Eye (tissue), 1 donor: ENCODE measurements at regions not wholly inside any gene's neighbourhood (a gene's known extent, or its start where the extent isn't known, plus 50 kb on each side); places are given as distances from the start of the nearest gene placed in this dataset.
A peak's percentile ranks its signal among the peaks of the same experiment; 100 is the strongest.

Source experiments
- DNase-seq: peaks from one replicate; pipeline ENCODE4 v3.0.0-alpha.2; 2015

- no peak for DNase-seq
Measured at GRCh38 chr5:60370508-60370907, 329.5 kb downstream of the DEPDC1B start.

GRCh38 chr5:60369391-60369790 lies 330.6 kb downstream of the DEPDC1B start:
- DNase-seq, result no peak

GRCh38 chr5:60368100-60368499 lies 331.9 kb downstream of the DEPDC1B start:
- no peak for DNase-seq

- no peak for DNase-seq
Measured at GRCh38 chr5:60366489-60366888, 333.5 kb downstream of the DEPDC1B start.

GRCh38 chr5:60365001-60365400 lies 335.0 kb downstream of the DEPDC1B start:
- no peak for DNase-seq

- DNase-seq, result no peak
Measured at GRCh38 chr5:60362158-60362557, 337.8 kb downstream of the DEPDC1B start.

GRCh38 chr5:60360355-60360754 lies 339.6 kb downstream of the DEPDC1B start:
- no peak for DNase-seq

GRCh38 chr5:60357302-60357701 lies 342.7 kb downstream of the DEPDC1B start:
- peak; percentile 17 for DNase-seq

GRCh38 chr5:60356745-60357144 lies 343.2 kb downstream of the DEPDC1B start:
- no peak for DNase-seq

GRCh38 chr5:60355181-60355580 lies 344.8 kb downstream of the DEPDC1B start:
- DNase-seq, result no peak

- peak; percentile 22 for DNase-seq
Measured at GRCh38 chr5:60354311-60354710, 345.7 kb downstream of the DEPDC1B start.

GRCh38 chr5:60352992-60353599 lies 346.9 kb downstream of the DEPDC1B start:
- DNase-seq, result no peak

- DNase-seq, result no peak
Measured at GRCh38 chr5:60350794-60351193, 349.2 kb downstream of the DEPDC1B start.

- no peak for DNase-seq
Measured at GRCh38 chr5:60349891-60350415, 350.0 kb downstream of the DEPDC1B start.

GRCh38 chr5:60346393-60346792 lies 353.6 kb downstream of the DEPDC1B start:
- DNase-seq, result no peak

GRCh38 chr5:60343102-60343501 lies 356.9 kb downstream of the DEPDC1B start:
- DNase-seq, result no peak

GRCh38 chr5:60340965-60341471 lies 358.9 kb downstream of the DEPDC1B start:
- no peak for DNase-seq

GRCh38 chr5:60340326-60340725 lies 359.6 kb downstream of the DEPDC1B start:
- no peak for DNase-seq

- peak; percentile 55 for DNase-seq
Measured at GRCh38 chr5:60339691-60340201, 360.2 kb downstream of the DEPDC1B start.

GRCh38 chr5:60338846-60339245 lies 361.1 kb downstream of the DEPDC1B start:
- DNase-seq, result no peak

- no peak for DNase-seq
Measured at GRCh38 chr5:60336491-60336890, 363.5 kb downstream of the DEPDC1B start.

GRCh38 chr5:60335913-60336312 lies 364.1 kb downstream of the DEPDC1B start:
- DNase-seq, result no peak

- no peak for DNase-seq
Measured at GRCh38 chr5:60334281-60334713, 365.7 kb downstream of the DEPDC1B start.

- DNase-seq, result no peak
Measured at GRCh38 chr5:60333005-60333571, 366.9 kb downstream of the DEPDC1B start.
